ENCODE measurements at regions not wholly inside any gene's neighbourhood (a gene's known extent, or its start where the extent isn't known, plus 50 kb on each side); places are given as distances from the start of the nearest gene placed in this dataset.

GRCh38 chr6:41445261-41445660, 100.9 kb upstream of the FOXP4 start:
- TF ChIP-seq CTCF (IDR thresholded peaks at IDR 0.05): no peak
- no peak for TF ChIP-seq POLR2A (IDR thresholded peaks at IDR 0.05)
